HG02973 (cell line): ENCODE measurements at regions not wholly inside any gene's neighbourhood (a gene's known extent, or its start where the extent isn't known, plus 50 kb on each side); places are given as distances from the start of the nearest gene placed in this dataset.

Experiments
- ATAC-seq: cut with Tn5 transposase; IDR thresholded peaks from one replicate; pipeline ENCODE4 v1.9.1; 2021; ENCODE audit warnings: moderate library complexity; ENCODE audit not compliant: unreplicated experiment

GRCh38 chr5:61263072-61263471 lies 69.0 kb upstream of the ZSWIM6 start:
- no peak for ATAC-seq

- no peak for ATAC-seq
Observed at GRCh38 chr5:61263561-61264272, 68.3 kb upstream of the ZSWIM6 start.

GRCh38 chr5:61264273-61264661 lies 67.8 kb upstream of the ZSWIM6 start:
- no peak for ATAC-seq

- no peak for ATAC-seq
Observed at GRCh38 chr5:61267116-61267515, 64.9 kb upstream of the ZSWIM6 start.

- no peak for ATAC-seq
Observed at GRCh38 chr5:61268871-61269270, 63.2 kb upstream of the ZSWIM6 start.

GRCh38 chr5:61270510-61271165 lies 61.4 kb upstream of the ZSWIM6 start:
- ATAC-seq, result no peak

- no peak for ATAC-seq
Observed at GRCh38 chr5:61272688-61273087, 59.4 kb upstream of the ZSWIM6 start.

- ATAC-seq, result no peak
Observed at GRCh38 chr5:61273279-61273975, 58.6 kb upstream of the ZSWIM6 start.

- ATAC-seq, result no peak
Observed at GRCh38 chr5:61274511-61274911, 57.5 kb upstream of the ZSWIM6 start.

GRCh38 chr5:61275841-61276240 lies 56.2 kb upstream of the ZSWIM6 start:
- no peak for ATAC-seq

- no peak for ATAC-seq
Observed at GRCh38 chr5:61277190-61277589, 54.9 kb upstream of the ZSWIM6 start.

GRCh38 chr5:61277781-61278180 lies 54.3 kb upstream of the ZSWIM6 start:
- ATAC-seq, result no peak

GRCh38 chr5:61279725-61280124 lies 52.3 kb upstream of the ZSWIM6 start:
- ATAC-seq, result no peak

GRCh38 chr5:61280205-61280604 lies 51.9 kb upstream of the ZSWIM6 start:
- ATAC-seq, result no peak

GRCh38 chr5:61280761-61281427 lies 51.2 kb upstream of the ZSWIM6 start:
- no peak for ATAC-seq

GRCh38 chr5:61281686-61282085 lies 50.4 kb upstream of the ZSWIM6 start:
- no peak for ATAC-seq
